RCC 7860 (cell line): ENCODE measurements at regions not wholly inside any gene's neighbourhood (a gene's known extent, or its start where the extent isn't known, plus 50 kb on each side); places are given as distances from the start of the nearest gene placed in this dataset.

ENCODE experiments used
- DNase-seq: peaks from one replicate; pipeline ENCODE4 v3.0.0-alpha.2; 2015; ENCODE audit warnings: low spot score
- FAIRE-seq: peaks from 2 replicates; lab custom pipeline; 2012; peaks lifted over from hg19 to GRCh38; lab: Jason Lieb, UNC

DNA sequence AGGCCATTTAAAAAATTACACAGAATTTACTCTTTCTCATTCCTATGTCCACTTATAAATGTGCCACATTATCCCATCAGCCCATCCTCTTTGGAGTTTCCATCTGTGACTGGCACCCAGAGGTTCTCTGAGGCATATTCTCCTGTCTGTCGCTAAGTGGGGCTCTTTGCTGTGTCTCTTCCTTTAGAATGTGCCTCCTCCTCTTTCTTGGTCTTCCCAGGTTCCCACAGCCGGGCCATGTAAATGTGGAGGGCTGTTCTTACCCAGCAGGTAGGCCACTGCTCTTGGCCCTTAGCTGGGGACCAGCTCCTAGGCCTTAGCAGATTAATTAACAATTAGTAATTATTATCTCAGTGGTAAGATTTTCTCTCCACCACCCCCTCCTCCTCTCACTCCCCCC is 167.0 kb downstream of the INSIG2 start:
- FAIRE-seq: no peak
- no peak for DNase-seq

DNA sequence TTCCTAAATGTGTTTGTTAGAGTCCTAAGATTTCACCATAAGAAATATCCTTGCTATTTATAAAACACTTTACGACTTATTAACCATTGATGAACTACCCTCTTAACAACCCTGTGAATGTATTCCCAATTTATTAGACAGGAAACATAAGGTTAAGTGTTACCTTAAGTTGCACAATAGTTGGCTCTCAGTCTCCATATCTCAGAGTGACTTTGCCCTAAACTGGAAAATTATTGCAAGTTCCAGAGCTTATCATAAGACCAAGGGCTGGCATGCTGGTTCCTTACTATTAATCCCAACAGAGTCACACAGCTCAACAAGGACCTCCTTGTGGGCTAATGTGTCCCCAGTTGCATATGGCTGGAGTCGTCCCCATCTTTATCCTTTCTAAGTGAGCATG is 165.8 kb downstream of the INSIG2 start:
- FAIRE-seq: no peak
- DNase-seq: no peak

DNA sequence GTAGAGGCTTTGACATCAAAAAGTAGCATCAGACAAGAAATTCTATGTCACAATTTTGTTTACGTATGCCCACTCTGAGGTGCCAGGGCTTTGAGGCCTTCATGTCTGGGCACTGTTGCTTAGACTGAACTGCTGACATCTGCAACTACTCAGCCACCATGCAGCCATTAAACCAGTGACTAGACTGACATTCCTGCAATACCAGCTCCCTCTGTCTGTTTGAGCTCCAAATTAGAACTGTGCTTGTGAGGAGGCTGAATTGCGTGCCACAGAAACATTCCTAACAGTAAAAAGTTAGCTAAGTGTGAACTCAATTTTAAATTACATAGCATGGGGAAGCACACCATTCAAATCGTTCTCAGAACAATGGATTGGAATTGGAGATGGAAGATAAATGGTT is 163.2 kb downstream of the INSIG2 start:
- FAIRE-seq: no peak
- DNase-seq: no peak

DNA sequence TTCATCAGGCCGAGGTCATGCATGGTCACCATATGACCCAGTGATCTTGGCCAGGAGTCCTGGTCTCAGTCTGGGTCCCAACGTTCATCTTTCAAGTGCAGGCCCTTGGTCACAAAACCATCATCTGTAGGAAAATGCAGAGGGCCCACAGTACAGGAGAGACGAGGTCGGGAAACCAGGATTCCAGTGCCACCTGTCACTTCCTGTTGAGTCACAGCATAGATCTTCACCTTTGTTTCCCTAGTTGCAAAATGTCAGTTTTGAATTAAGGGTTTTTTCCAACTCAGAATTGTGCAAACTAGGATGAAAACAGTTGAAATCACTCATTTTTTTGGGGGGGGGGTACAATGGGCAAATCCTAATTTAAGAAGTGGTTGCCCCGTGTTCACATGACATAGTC is 162.2 kb downstream of the INSIG2 start:
- FAIRE-seq: no peak

DNA sequence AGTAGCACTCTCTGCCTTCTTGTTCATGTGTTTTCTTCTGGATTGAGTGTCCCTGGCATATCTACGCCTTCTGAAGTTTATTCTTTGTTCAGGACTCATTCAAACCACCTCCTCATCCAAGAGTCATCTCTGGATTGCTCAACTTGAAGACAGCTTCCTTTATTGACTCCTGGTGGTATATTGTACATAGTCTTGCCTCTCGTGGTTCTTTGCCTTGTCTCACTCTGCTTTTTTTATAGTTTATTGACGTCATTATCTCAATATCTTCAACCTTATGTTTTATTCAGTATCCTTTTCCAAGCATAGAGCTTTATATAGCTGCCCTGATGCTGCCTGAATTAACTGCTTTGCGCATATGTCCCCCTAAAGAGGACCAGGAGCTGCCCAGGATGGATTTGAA is 161.7 kb downstream of the INSIG2 start:
- FAIRE-seq: no peak
- no peak for DNase-seq

More for the DNA sequence above, 162.2 kb downstream of the INSIG2 start:
- DNase-seq: peak; percentile 21

DNA sequence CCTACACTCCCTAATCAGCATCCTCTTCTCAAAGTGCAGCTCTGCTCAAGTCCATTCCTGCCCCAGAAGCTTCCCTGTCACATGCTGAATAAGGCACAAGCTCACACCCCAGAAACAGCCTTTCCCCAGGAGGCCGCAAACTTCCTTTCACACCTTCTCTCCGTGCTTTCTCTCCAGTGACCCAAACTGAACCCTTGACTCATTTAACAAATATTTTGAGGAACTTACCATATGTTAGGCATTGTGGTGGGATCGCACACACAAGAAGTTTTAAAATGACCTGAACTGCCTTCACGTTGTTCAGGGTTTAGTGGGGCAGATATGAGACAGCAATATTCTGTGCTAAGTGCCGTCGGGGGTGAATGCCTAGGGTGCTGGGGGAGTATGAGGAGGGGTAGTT is 161.3 kb downstream of the INSIG2 start:
- DNase-seq (peak; percentile 12), FAIRE-seq (no peak)

DNA sequence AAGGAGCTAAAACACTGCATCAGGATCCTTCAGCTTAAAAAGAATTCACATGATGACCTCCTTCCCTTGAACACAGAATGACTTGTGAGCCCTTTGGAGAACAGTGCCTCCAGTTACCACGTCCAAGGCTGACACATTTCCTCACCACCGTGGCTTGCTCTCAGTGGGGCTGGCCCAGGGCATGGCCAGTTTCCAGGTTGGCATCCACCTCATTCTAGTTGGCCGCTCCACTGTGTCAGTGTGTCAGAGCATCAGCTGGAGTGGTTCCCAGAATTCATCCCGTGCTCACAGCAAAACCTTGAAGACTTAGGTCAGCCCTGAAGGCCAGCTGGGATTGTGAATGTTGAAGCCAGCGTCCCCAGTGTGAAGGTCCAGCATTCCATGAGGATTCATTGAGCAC is 158.5 kb downstream of the INSIG2 start:
- peak; percentile 18 for DNase-seq
- FAIRE-seq: no peak

DNA sequence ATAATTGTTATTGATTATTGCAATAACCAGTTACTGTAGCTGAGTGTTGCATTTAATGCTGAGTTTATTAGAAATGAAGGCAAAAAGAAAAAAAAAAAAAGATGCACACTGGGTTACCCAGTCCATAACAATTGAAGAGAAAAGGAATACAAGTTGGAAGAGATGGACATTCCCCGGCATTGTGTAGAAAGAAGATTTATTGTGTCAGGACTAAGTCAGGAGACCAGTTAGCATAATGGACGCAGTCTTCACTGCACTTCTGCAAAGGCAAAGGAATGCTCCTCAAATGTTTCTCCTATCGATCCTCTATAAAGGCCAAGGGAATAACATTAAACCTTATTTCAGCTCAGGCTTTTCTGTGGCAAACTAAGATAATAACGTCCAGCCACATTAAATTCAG is 157.8 kb downstream of the INSIG2 start:
- DNase-seq: no peak
- FAIRE-seq: no peak

DNA sequence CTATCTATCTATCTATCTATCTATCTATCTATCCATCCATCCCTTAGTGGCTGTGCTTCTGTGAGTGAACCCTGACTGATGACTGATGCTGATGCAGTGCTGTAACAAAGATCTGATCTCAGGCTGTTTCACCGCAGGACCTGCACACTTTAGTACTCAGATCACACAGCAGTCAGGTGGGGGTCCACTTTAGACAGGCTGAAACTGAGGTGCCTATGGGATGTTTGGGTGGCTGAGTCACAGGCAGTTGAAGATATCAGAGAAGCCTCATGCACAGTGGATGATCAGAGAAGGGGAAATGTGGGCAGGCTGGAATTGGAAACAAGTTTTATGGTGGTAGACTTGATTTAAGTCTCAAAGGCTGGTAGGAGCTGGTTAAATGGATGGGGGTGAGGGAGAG is 156.4 kb downstream of the INSIG2 start:
- DNase-seq (no peak), FAIRE-seq (no peak)

DNA sequence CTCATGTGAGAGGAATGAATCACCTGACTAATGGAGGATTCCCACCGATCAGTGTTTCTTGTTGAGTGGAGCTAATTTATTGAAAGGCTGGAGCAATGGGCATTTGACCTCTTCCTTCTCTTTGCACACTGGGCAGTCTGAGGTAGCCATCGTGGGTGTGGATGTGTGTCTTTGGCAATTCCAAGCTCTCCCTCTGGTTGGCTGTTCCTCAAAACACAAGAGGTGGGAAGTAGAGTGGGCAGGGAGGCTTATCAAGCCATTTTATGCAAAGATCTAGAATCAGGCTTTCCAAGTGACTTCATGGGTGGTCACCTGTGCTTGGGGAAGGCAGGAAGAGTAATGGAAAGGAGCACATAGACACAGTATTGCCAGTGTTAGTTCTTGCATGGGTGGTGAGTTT is 154.8 kb downstream of the INSIG2 start:
- no peak for DNase-seq
- no peak for FAIRE-seq

DNA sequence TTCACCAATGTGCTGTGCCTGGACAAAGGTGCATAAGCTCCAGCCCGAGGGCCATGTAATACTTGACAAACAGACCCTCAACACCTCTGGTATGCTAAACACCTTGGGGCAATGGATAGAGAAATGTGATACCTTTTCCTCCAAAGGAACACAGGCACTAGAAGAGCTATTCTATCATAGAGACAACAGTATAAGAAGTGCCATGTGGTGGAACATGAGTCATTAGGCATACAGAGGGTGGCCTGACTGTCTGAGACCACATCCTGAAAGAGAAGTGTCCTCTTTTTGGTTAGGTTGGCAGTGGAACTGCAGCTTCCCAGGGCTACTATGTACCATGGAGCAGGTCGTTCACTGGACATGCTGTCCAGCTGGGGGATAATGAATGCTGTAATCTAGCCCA is 153.9 kb downstream of the INSIG2 start:
- peak; percentile 47 for DNase-seq
- FAIRE-seq: peak; percentile 35

DNA sequence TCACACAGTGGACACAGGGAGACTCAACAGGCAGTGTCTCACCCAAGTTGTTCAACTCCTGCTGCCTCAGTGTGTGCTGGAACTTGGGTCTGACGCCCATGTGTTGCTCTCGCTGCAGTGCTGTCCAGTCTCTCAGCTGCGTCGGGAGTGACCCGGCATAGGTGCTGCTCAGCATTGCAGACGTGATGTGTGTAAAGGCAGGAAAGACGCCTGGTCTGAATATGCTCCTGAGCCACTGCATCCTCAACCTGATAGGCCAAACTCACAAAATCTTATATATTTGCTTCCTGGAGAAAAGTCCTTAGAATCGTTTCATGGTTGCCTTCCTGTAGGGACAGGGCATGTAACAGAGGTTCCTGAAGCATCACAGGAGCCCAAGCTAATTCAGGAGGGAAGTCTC is 152.9 kb downstream of the INSIG2 start:
- DNase-seq (no peak), FAIRE-seq (no peak)

DNA sequence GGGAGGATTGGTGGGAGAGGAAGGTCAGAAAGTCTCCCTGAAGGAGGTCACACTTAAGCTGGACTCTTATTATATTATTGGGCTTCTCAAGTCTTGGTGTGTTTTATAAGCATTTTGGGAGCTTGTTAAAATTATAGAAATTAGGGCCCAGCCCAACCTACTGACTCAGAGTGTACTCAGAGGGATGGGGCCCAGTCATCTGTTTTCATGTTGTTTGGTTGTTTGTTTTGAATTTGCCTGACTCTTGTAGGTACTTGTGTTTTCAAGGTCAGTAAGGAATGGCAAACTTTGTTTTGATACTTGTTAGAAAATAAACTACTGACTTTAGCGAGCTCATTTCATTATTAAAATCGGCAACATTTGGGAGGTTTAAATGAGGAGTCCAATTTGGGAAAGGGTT is 152.0 kb downstream of the INSIG2 start:
- no peak for FAIRE-seq
- no peak for DNase-seq

DNA sequence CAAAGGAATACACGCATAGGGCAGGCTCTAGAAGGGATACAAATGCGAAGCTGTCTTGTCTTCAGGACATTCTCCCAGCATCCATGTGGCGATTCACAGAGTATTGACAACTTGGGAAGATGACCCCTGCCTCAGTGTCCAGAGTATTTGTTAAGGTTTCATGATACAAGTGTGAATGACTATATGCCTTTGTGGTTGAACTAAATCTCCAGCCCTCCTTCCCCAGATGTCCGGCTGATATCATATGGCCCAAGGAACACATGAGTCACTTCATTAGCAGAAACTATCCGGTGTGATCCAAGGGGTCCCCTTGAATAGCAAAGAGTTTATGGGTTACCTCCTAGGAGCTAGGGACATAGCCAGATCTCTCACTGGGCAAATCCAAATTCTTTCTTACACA is 151.0 kb downstream of the INSIG2 start:
- DNase-seq (no peak), FAIRE-seq (no peak)

DNA sequence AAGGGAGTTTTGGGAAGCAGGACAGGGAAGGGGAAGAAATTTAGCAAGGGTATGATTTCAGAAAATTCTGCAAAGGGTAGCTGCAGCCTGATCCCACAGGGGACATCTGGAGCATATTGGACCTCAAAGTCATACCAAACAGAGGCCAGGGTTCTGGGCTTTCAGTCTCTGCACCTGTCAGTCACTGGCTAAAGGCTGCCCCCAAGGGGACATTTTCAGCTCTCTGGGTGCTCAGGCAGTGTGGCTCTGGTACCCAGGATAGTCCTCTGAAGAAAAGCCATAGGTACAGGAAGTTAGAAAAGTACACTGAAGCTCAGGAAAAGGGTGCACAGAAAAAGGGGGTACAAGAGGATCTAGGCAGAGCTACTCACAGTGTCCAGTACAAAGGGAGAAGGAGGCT is 149.2 kb downstream of the INSIG2 start:
- DNase-seq (no peak), FAIRE-seq (no peak)

DNA sequence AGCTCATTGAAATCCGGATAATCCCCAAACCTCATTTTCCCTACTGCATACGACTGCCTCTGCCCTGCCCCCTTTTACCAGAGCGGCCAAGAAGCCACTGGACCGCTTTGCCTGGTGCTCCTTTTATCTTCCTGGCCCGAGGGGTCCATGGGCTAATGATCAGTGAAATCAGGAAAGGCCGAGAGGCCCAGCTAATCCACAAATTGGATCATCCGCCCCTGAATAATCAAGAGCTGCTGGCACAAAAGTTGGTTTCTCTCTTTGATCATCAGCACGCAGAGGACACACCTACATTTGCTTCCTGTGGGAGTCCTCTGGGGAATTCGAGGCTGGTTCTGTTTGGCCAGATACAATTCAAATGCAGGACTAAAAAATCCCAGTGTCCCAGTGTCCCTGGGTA is 144.5 kb downstream of the INSIG2 start:
- DNase-seq: no peak
- FAIRE-seq: no peak

DNA sequence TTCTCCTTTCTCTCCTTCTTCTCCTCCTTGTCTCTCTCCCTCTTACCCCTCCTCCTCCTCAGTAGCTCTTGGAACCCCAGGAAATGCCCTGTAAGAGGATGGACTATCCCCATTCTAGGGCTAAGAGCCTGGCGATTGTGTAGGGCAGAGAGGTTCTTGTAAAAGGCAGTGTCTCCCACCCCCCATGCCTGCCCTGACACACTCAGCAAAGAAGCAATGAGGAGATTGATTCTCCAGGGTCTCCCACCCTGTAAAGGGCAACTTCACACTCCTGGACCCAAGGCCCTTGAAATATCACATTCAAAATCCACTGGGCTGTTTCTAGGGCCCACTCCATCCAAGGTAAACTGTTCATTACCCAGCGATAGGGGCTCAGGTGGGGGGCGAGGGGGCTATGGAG is 144.1 kb downstream of the INSIG2 start:
- FAIRE-seq: no peak

DNA sequence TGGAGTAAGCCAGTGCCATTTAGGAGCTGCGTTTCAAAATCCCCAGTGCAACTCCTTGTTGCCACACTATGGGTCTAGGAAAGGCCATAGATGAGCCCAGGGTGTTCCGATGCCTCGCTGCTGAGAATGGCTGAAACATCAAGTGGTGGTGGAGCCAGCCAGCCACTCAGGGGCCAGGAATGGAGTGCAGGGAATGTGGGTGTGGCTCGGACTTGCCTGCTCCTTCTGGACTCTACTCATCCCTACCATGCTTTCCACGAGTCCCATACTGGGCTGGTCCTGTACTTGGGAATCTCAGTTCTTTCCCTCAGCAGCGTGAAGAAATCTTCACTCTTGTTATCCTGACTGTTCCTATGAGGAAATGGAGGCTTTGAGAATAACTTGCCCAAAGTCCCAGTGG is 143.5 kb downstream of the INSIG2 start:
- FAIRE-seq: no peak
- no peak for DNase-seq

More for the DNA sequence above, 144.1 kb downstream of the INSIG2 start:
- no peak for DNase-seq

DNA sequence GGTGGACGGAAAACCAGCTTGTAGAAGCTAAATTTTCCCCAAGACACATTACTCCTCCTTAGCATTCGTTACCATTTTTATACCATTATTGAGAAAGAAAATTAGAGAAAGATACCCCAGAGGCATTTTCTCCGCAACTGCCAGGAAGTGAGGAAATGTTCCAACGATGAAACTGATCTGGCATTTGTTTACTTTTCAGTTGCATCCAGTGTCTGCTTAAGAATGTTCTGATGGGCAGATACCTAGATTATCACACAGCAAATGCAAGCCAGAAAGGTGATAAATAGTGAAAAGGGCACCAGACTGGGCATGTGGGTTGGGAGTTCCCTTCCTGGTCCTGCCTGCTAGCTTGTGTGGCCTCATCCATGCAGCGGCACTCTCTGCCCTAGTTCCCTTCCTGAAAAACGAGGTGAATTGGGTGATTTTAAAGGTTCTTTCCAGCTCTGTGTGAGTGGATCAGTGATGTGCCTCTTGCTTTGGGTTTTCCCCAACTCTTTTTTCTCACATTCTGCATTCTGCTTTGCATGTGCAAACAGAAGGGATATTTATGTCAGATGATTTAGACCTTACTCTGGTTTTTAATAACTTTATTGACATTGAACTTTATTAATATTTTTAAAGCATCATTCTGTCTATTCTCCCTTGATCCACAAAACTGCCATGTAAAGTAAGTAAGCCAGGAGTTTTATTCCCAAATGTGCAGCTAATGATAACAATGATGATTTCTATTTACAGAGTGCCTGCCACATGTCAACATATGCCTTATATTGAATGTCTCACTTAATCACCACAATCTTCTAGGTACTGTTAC is 139.6 kb downstream of the INSIG2 start:
- no peak for FAIRE-seq
- no peak for DNase-seq

DNA sequence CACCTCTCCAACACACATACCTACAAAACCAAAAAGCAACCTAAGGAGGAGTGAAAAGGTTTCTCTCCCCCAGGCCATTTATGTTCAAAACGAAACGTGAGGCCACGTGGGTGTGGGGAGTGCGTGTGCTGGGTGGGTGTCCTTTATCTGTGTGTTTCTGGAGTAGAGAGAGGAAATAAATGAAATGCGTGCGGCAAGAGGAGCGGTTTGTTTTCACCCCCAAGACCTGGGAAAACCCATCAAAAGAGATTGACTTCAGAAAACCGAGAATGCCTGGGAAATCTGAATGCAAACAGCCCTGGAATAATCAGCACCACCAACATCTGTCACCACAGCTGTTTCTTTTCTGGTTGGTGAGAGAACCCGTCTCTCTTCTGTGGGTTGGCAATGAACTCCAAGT is 137.4 kb downstream of the INSIG2 start:
- DNase-seq: no peak
- FAIRE-seq: no peak

DNA sequence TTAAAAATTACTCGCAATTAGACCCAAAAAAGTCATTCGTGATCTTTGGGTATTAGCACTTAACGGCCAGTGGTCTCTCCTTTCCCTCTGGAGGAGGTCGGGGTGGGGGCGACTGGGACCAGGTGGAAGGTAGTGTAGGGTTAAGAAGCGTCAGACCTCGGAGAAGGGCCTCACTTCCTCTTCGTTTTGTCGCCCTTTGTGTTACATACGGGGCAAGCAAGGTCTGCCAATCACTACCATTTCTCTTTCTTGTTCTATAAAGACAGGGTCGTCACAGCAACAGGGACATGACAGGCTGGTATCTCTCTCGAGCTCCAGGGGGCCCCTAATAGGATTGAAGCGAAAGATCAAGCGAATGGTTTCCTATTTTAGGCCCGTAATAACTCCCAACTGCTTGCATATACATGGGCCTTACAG is 136.6 kb downstream of the INSIG2 start:
- no peak for FAIRE-seq
- DNase-seq: no peak

DNA sequence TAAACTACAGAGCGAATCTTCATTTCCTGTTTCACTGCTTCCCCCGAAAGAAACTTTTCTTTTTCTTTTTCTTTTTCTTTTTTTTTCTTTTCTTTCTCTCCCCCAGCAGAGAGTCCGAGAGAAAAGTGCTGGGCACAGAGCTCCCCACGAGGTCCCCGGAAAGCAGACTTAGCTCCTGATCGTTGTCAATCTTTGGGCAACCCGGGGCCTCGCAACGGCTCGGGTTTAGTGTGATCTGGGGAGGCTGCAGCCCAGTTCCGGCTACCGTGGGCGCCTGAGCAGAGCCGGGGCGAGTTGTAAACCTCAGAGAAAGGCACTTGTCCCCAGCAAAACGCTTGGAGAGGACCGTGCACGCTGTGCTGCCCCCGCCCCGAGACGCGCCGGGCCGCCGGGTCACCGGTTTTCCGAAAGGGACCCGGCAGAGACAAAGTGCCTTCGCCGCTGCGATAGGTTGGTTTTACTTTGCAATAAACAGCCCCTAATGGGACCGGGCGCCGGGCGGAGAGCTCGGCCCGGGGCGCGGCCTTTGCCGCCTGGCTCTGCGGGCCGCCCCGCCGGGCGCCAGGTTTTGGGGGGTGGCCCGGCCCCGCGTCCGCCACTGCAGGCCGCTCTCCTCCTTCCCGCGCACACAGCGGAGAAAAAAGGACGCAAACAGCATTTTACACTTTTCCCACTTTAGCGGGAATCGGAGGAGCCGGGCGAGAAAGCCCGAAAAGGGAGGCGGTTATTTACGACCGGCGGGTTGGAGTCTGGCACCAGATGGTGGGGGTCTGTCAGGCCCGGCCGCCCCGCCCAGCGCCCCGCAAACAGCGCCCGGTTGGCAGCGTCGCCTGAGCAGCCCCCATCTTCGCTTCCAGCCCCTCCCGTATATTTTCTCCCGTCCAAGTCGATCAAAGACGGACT is 136.0 kb downstream of the INSIG2 start:
- DNase-seq (no peak), FAIRE-seq (no peak)
